ENCODE measurements at regions not wholly inside any gene's neighbourhood (a gene's known extent, or its start where the extent isn't known, plus 50 kb on each side); places are given as distances from the start of the nearest gene placed in this dataset.

DNA sequence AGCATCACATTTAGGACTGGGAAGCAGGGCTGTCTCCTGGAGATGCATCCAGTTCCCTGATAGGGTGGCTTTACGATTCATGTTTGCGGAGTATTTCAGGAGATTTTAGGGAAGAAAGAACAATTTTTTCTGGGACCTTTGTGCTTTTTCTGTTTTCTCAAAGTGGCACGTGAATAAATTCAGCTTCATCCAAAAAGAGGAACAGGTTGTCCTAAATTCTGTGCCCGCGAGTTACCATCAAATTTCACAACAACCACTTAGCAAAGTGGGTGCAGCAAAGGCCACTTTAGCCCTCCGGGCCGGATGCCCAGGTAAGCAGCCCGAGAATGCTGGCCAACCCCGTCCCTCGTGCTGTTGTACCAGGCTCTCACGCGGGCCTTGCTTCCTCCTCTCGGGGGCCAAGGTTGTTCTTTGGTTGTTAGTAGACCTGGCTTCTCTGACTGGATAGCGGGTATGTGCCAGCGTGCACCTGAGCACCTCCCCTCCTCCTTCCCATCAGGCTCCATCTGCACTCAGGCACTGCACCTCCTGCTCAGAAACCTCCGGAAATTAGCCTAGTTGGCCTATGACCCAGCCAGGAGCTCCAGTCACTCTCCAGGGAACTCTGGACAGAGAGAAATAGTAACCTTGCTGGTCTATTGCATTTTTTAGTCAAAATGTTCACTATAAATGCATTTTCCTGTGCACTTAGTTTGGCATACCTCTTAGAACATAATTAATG, 83.0 kb downstream of the CMPK2 start:
- in situ Hi-C loops (cut with MboI; ENCODE audit: low pct_unique_long_range_greater_than_20kb, low sequenced_read_pairs), result no loop called here
- DNase-seq, result no peak

DNA sequence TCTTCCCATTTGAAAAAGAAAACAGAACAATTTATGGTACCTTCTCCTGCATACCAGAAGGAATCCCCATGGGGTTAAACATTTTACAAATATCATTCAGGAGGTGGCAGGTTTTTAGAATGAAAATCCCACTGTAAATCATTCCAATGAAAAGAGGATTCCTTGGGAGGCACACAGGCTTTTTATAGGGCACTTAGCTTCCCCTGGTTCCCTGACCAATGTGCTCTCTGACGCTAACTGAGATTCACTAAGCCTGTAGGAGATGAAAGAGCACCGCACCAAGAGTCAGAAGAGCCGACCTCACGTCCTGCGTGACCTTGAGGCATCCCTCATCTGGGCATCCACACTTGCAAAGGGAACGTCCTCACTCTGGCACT, 82.5 kb downstream of the CMPK2 start:
- in situ Hi-C loops (cut with MboI; ENCODE audit: low pct_unique_long_range_greater_than_20kb, low sequenced_read_pairs), result no loop called here

DNA sequence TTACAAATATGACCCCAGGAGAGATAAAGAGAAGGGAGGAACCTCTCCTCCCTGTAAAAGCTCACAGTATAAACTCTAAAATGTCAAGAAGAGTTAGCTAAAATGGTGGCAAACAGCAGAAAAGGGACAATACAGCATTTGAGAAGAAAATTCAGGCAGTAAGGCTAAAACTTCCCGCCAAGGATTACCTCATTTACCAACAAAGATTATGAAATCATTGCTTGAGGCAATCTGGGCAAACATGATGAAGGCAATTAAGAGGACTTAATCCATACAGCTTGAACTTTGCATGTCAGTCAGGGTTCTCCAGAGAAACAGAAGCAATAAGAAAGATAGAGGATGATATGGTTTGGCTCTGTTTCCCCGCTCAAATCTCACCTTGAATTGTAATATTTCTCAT, 81.4 kb downstream of the CMPK2 start:
- in situ Hi-C loops (cut with MboI; ENCODE audit: low pct_unique_long_range_greater_than_20kb, low sequenced_read_pairs), result no loop called here
- DNase-seq, result no peak

More for the DNA sequence above, 82.5 kb downstream of the CMPK2 start:
- no peak for DNase-seq

DNA sequence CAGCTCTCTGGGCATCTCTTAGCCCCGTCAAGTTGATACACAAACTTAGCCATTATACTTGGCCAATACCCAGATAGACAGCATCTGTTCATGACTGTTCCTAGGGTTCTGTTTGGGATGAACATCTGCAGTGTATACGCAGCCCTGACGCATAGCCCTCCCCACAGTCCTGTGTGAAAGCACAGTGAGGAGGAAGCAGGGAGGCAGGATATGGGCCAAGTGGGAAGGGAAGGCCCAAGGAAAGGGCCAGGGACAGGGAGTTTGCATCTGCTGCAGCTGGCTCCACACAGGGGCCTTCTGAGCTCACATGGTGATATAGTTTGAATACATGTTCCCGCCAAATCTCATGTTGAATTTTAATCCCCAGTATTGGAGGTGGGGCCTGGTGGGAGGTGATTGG, 80.2 kb downstream of the CMPK2 start:
- no peak for DNase-seq
- in situ Hi-C loops (cut with MboI; ENCODE audit: low pct_unique_long_range_greater_than_20kb, low sequenced_read_pairs), result no loop called here

DNA sequence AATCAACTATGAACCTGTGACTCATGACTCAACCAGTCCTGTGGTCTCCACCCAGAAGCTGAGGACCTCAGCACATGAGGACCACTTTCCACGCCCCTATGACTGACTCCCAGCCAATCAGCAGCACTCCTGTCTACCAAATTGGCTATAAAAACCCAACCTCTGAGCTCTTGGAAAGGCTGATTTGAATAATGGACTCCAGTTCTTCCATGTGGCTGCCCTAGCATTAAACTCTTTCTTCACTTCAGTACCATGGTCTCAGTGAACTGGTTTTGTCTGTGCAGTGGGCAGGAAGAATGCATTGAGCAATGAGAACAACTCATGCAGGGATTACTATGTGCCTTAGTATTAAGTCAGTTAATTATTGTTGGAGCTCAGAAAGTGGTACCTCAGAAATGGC, 78.3 kb downstream of the CMPK2 start:
- in situ Hi-C loops (cut with MboI; ENCODE audit: low pct_unique_long_range_greater_than_20kb, low sequenced_read_pairs), result no loop called here
- no peak for DNase-seq

DNA sequence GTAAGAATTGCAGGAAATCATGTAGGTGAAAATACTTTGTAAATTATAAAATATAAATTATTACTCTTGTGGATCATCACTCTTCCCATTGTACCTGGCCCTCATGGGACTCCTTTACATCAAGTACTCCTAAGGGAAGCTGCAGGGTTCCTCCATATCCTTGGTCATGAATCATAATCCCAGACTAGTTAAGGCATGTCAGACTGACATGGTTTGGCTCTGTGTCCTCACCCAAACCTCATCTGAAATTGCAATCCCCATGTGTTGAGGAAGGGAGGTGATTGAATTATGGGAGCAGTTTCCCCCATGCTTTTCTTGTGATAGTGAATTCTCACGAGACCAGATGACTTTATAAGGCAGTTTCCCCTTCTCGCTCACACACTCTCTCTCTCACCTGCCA, 77.1 kb downstream of the CMPK2 start:
- no peak for DNase-seq
- in situ Hi-C loops (cut with MboI; ENCODE audit: low pct_unique_long_range_greater_than_20kb, low sequenced_read_pairs), result no loop called here

DNA sequence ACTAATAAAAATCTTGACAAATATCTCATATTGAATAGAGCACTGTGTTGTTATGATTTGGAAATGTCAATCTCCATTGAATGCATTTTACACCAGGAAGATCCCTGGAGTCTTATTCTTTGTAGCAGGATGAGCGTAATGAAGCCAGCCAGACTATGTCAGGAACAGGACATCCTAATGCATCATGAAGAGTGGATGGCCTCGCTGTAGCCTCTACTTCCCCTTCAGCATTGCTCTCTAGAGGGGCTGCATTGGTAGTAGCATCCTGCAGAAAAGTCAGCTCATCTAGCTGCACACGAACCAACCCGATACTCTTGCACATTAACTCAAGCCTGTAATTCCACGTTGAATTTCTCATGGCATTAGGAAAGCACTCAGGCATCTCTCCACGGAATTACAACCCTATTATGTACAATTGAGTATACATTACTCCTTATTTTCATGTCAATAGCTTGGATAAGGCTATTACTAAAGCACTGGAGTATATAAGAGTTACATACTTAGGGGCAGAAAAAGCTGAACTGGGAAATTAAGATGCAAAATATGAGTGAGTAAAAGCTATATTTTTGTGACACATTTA, 76.1 kb downstream of the CMPK2 start:
- in situ Hi-C loops (cut with MboI; ENCODE audit: low pct_unique_long_range_greater_than_20kb, low sequenced_read_pairs), result no loop called here
- DNase-seq, result no peak

DNA sequence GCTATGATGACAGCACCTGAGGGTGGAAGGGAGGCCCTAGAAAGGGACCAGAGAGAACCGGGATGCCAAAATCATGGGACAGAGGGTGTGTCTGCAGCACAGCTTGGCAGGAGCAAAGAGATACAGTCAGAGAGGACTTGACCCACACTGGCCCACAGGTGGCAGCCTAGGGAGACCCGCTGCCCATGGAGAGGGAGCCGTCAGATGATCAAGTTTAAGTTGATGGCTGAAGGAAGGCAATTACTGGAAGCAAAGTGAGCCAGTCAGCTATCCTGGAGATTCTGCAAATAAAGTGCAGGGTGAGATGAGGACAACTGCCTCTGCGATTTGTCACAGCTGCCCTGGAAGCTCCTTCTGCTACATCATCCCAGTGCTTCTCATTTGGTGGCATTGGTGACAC, 74.0 kb downstream of the CMPK2 start:
- no peak for DNase-seq
- in situ Hi-C loops (cut with MboI; ENCODE audit: low pct_unique_long_range_greater_than_20kb, low sequenced_read_pairs), result no loop called here

DNA sequence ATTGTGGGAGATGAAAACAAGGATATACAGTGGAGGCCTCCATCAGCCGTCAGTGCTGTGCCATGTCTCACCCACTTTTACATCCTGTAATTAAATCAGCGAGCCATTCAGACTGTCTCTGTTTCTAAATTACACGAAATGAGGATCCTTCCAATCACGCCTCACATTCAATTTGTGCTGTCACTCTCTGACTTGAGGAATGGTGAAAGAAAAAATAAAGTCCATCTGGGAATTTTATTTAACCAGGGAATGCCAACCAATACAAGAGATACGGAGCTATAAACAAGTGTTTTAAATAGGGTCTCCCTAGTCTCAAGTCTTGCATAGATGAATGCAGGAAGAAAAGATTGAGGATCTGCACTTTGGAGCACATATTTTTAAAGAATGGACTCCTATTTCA, 72.8 kb downstream of the CMPK2 start:
- DNase-seq, result no peak

DNA sequence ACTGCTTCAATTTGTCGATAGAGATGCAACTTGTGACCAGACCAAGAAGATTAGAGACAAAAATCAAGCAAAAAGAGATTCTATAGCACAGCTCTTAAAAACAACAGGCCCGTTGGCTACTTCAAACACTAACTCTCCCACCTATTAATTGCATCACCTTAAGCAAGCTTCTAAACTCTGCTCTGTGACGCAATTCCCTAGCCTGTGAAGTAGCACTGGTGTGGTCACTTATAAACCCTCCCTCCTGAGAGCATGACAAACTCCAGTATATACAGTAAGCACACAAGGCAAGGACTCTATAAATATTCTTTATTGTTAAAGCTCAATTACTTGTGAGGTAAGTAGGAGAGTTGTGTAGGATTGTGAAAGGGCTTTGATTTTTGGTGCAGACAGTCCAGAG, 72.3 kb downstream of the CMPK2 start:
- in situ Hi-C loops (cut with MboI; ENCODE audit: low pct_unique_long_range_greater_than_20kb, low sequenced_read_pairs), result no loop called here
- DNase-seq, result no peak

More for the DNA sequence above, 72.8 kb downstream of the CMPK2 start:
- in situ Hi-C loops (cut with MboI; ENCODE audit: low pct_unique_long_range_greater_than_20kb, low sequenced_read_pairs), result no loop called here

DNA sequence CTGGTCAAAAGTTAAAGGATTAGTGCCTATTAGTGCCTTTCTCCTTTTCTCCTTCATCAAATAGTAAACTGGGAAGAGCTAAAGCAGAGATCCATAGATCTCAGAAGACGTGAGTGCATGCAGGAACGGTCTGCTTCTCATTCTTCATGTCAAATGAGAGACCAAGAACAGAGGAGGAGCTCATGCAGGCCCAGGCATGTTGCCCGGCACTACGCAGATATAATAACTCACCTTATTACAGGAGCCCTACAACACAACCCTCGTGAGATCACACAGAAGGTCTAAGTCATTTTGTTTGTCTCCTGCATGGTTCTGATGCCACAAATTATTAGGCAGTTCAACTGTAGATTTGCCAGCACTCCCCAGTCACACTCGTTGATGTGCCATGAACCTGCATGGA, 71.8 kb downstream of the CMPK2 start:
- in situ Hi-C loops (cut with MboI; ENCODE audit: low pct_unique_long_range_greater_than_20kb, low sequenced_read_pairs), result no loop called here
- no peak for DNase-seq

DNA sequence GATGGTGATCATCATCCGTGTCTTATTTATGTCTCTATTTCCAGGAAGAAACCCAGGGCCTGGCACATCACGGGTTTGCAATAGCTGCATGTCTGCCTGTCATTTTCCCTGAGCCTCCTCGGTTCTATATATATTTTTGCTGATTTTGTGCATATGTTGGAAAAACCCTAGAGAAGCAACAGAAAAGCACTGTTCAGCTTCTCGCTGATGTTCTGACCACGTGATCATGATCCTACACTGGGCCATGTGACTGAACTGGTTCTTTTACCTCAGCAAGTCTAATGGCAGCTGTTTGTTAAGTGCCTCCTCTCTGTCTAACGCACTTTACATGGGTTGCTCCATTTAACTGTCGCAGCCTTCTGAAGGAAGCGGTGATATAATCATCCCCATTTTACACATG, 71.3 kb downstream of the CMPK2 start:
- in situ Hi-C loops (cut with MboI; ENCODE audit: low pct_unique_long_range_greater_than_20kb, low sequenced_read_pairs), result no loop called here
- DNase-seq, result no peak
